Astrocyte (in vitro differentiated cells and primary cell): ENCODE measurements at regions not wholly inside any gene's neighbourhood (a gene's known extent, or its start where the extent isn't known, plus 50 kb on each side); places are given as distances from the start of the nearest gene placed in this dataset.

Source experiments
- EZH2 ChIP-seq: IDR thresholded peaks from 2 replicates; pipeline ENCODE4 v1.6.1; 2012; ENCODE audit warnings: mild to moderate bottlenecking, low read length, inconsistent platforms; ENCODE audit not compliant: insufficient read depth
- TF ChIP-seq, protein P1 (sequence below): IDR thresholded peaks from 2 replicates; pipeline ENCODE4 v1.5.1; 2011; ENCODE audit warnings: low read depth, mild to moderate bottlenecking, inconsistent platforms, low read length, moderate library complexity; ENCODE audit not compliant: insufficient read depth

DNA sequence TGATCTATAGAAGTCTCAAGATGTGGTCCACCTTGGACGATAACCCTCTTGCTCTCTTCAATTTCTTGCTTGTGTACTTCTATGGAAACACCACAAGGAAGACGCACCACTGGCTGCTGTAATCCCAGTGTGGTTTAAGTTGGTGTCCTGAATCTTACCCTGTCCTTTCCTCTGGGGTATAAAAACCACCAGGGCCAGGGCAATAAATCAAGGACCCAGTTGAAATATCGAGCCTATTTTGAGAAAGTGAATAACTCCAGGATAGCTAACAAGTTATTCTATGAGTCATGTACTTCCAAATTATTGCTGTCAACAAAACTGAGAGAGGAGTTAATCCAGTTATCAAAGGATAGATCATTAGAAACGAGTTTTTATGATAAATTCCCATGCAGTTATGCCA lies 137.0 kb downstream of the RND3 start:
- TF ChIP-seq, protein P1, sequence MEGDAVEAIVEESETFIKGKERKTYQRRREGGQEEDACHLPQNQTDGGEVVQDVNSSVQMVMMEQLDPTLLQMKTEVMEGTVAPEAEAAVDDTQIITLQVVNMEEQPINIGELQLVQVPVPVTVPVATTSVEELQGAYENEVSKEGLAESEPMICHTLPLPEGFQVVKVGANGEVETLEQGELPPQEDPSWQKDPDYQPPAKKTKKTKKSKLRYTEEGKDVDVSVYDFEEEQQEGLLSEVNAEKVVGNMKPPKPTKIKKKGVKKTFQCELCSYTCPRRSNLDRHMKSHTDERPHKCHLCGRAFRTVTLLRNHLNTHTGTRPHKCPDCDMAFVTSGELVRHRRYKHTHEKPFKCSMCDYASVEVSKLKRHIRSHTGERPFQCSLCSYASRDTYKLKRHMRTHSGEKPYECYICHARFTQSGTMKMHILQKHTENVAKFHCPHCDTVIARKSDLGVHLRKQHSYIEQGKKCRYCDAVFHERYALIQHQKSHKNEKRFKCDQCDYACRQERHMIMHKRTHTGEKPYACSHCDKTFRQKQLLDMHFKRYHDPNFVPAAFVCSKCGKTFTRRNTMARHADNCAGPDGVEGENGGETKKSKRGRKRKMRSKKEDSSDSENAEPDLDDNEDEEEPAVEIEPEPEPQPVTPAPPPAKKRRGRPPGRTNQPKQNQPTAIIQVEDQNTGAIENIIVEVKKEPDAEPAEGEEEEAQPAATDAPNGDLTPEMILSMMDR: no peak
- no peak for TF ChIP-seq EZH2
